ENCODE measurements at regions not wholly inside any gene's neighbourhood (a gene's known extent, or its start where the extent isn't known, plus 50 kb on each side); places are given as distances from the start of the nearest gene placed in this dataset.

GRCh38 chr9:28942941-28943340, 1369.7 kb upstream of the C9orf72 start:
- TF ChIP-seq CTCF (IDR thresholded peaks at IDR 0.05; ENCODE audit: low read length) (no peak), EZH2 (IDR thresholded peaks at IDR 0.05; ENCODE audit: borderline replicate concordance, low read length) (no peak)
